Gastroesophageal sphincter (tissue), 3 donors: ENCODE measurements at regions not wholly inside any gene's neighbourhood (a gene's known extent, or its start where the extent isn't known, plus 50 kb on each side); places are given as distances from the start of the nearest gene placed in this dataset.

ENCODE experiments used
- CTCF ChIP-seq, 4 experiments: fragments of 200-600 bp in 2 of 4; fragments of 450-650 bp in 2 of 4; sonication (generic) in 1 of 4; IDR thresholded peaks; one replicate each; pipeline ENCODE4 v1.5.1; 2017 to 2019; ENCODE audit warnings: antibody characterized with exemption in 4 of 4, mild to moderate bottlenecking in 2 of 4, moderate library complexity in 2 of 4
- EP300 ChIP-seq: sonication (generic); formaldehyde crosslinking; IDR thresholded peaks from one replicate; pipeline ENCODE4 v1.6.1; 2017; ENCODE audit warnings: antibody characterized with exemption, mild to moderate bottlenecking
- POLR2A ChIP-seq, 2 donors: fragments of 450-650 bp; IDR thresholded peaks; one replicate each; pipeline ENCODE4 v1.6.1; 2017; ENCODE audit warnings: antibody characterized with exemption in 2 of 2, mild to moderate bottlenecking in 2 of 2, moderate library complexity in 1 of 2
- POLR2AphosphoS5 ChIP-seq: sonication (generic); formaldehyde crosslinking; IDR thresholded peaks from one replicate; pipeline ENCODE4 v1.6.1; 2017; ENCODE audit warnings: antibody characterized with exemption

DNA sequence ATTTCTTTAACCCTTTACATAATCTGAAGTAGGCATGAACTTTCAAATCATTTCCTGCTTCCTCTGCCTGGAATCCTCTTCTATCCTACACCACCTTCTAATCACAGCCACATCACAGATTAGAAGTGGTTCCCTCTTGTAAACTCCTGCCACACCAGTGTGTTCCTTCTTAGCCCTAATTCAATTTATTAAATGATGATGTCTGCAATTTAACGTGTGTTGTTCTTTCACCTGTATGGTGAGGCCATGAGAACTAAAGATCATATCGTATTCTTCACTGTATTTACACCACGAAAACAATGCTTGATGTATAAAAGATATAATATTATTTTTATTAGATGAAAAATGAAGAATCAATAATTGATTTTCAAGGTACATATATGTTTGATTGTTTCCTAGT is 494.3 kb downstream of the EPHA4 start:
- TF ChIP-seq CTCF (IDR thresholded peaks at IDR 0.05) = no peak
- TF ChIP-seq EP300 = no peak
- TF ChIP-seq POLR2AphosphoS5 = no peak
- TF ChIP-seq POLR2A (IDR thresholded peaks at IDR 0.05) = no peak
